Activated CD4-positive, alpha-beta T cell treated with anti-CD3 and anti-CD28 coated beads, Interleukin-2, amount 10 ng/mL, durations not matched to agents 24 days and 14 days (primary cell): ENCODE measurements at regions not wholly inside any gene's neighbourhood (a gene's known extent, or its start where the extent isn't known, plus 50 kb on each side); places are given as distances from the start of the nearest gene placed in this dataset.
"Not testable (repeated sequence)": the region's sequence is repeated elsewhere in the genome, so short reads cannot be mapped to it uniquely, and the experiment has no call there.

Source experiments
- DNase-seq: peaks from one replicate; pipeline ENCODE4 v3.0.0; 2022
- H3K27ac Mint-ChIP-seq: one replicate; pipeline ENCODE4 v1.8.0; 2022; ENCODE audit warnings: mild to moderate bottlenecking, mixed read lengths
- H3K27me3 Mint-ChIP-seq: one replicate; pipeline ENCODE4 v1.8.0; 2022; ENCODE audit warnings: mixed read lengths
- H3K36me3 Mint-ChIP-seq: one replicate; pipeline ENCODE4 v1.8.0; 2022; ENCODE audit warnings: low read depth, mild to moderate bottlenecking, mixed read lengths
- H3K4me1 Mint-ChIP-seq: one replicate; pipeline ENCODE4 v1.8.0; 2021; ENCODE audit warnings: mixed read lengths
- H3K4me3 Mint-ChIP-seq: one replicate; pipeline ENCODE4 v1.8.0; 2022; ENCODE audit warnings: mild to moderate bottlenecking, moderate library complexity, mixed read lengths
- H3K9me3 Mint-ChIP-seq: one replicate; pipeline ENCODE4 v1.8.0; 2021; ENCODE audit warnings: mixed read lengths
- intact Hi-C: fragments of 100-400 bp; cut with micrococcal nuclease; formaldehyde crosslinking; loops from one replicate; pipeline ENCODE4 v1.15.1; 2023

GRCh38 chr2:110320834-110321563 is 108.7 kb upstream of the MTLN start:
- intact Hi-C loops, H3K27me3 Mint-ChIP-seq, H3K9me3 Mint-ChIP-seq, DNase-seq, H3K4me1 Mint-ChIP-seq, H3K27ac Mint-ChIP-seq, H3K4me3 Mint-ChIP-seq, H3K36me3 Mint-ChIP-seq: not testable (repeated sequence)

DNA sequence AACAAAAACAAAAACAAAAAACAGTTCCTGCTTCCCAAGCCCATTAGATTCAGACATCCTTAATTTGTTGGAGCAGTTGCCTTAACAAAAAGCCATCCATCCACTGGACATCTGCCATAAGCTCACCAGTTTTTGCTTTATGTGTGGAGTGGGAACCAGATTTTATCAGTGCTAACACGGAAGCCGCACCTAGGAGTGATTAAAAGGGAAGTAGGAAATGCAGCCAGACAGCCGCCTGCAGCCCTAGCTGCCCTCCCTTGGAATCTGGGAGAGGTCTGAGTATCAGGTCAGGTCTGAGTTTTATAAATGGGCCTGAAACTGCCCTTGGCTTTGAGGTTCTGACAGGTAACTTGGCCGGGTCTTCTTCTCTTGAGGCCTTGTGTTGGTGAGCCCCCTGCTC is 106.6 kb upstream of the MTLN start:
- H3K27me3 Mint-ChIP-seq, DNase-seq, H3K9me3 Mint-ChIP-seq, intact Hi-C loops, H3K27ac Mint-ChIP-seq, H3K36me3 Mint-ChIP-seq, H3K4me3 Mint-ChIP-seq, H3K4me1 Mint-ChIP-seq: not testable (repeated sequence)

DNA sequence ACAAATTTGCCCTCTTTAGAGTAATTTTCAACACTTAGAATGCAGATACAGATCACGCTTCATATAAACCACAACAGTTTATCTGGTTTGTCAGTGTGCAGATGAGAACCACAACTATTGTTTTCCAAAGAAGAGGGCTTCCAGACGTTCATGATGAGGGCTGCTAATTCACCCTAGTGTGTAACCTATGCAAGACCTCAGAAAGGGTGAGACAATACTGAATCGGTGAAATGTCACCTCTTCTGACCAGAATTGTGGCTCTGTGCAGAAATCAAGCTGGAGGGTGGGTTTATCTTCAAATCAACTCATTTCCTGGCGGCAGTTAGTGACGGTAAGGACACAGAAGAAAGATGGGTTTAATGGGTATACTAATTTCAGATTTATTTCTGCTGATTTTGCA is 105.0 kb upstream of the MTLN start:
- H3K36me3 Mint-ChIP-seq, H3K27me3 Mint-ChIP-seq, H3K27ac Mint-ChIP-seq, H3K4me1 Mint-ChIP-seq, DNase-seq, intact Hi-C loops, H3K4me3 Mint-ChIP-seq, H3K9me3 Mint-ChIP-seq: not testable (repeated sequence)

DNA sequence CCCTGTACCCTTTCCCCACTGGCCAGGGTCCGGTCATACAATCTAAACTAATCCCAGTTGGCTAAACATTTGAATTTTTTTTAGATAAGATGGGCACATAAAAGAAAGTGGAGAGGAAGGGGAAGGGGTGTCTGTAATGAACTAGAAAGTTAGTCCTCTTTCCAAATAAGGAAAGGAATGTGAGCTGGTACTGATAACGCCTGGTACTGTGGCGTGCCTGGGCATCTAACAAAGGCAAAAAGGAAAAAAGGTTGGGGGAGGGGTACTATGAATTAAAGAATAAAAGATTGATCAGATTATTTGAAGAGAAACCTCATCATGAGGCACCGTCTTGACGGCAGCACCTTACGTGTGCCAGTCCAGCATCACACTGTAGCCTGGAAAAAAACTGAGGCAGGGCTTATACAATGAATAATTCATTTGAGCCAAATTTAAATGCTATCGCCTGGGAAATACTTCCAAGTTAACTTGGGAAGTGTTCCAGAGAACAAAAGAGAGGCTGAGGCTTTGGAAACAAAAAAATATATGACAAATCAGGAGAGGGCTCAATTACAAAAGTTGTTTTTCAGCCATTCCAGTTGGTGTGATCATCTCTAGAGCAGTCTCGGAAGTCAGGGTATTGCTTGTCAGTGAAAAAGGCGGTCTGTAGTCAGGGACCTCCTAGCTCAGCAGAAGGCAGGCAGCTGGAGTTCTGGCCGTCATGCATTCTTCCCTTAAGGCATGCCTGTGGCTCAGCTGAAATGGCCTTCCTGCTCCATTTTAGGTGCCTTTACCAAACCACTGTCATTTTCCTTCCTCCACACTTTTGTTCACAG is 103.9 kb upstream of the MTLN start:
- H3K9me3 Mint-ChIP-seq, H3K27me3 Mint-ChIP-seq, H3K36me3 Mint-ChIP-seq, DNase-seq, intact Hi-C loops, H3K4me1 Mint-ChIP-seq, H3K27ac Mint-ChIP-seq, H3K4me3 Mint-ChIP-seq: not testable (repeated sequence)

- H3K36me3 Mint-ChIP-seq, DNase-seq, H3K9me3 Mint-ChIP-seq, H3K27me3 Mint-ChIP-seq, H3K4me1 Mint-ChIP-seq, H3K4me3 Mint-ChIP-seq, H3K27ac Mint-ChIP-seq, intact Hi-C loops: not testable (repeated sequence)
These were observed 102.9 kb upstream of the MTLN start for GRCh38 chr2:110315054-110315820.

- H3K9me3 Mint-ChIP-seq, H3K4me3 Mint-ChIP-seq, H3K27me3 Mint-ChIP-seq, H3K27ac Mint-ChIP-seq, H3K4me1 Mint-ChIP-seq, intact Hi-C loops, DNase-seq, H3K36me3 Mint-ChIP-seq: not testable (repeated sequence)
These were observed 102.1 kb upstream of the MTLN start for GRCh38 chr2:110314472-110314871.

DNA sequence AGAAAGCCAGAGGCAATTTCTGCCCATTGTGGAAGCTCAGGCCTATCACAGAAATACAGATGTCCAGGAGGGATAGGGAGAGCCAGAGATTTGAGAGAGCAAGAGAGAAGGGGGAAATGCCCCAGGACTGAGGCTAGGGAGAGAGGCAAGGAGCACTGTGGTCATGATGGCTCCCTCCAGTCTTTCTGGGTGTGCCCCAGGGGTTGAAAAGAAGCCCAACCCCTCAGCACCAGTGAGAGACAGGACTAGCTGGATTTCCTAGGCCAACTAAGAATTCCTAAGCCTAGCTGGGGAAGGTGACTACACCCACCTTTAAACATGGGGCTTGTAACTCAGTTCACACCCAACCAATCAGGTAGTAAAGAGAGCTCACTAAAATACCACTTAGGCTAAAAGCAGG is 100.7 kb upstream of the MTLN start:
- H3K27ac Mint-ChIP-seq, H3K4me3 Mint-ChIP-seq, H3K36me3 Mint-ChIP-seq, H3K4me1 Mint-ChIP-seq, H3K27me3 Mint-ChIP-seq, H3K9me3 Mint-ChIP-seq, DNase-seq, intact Hi-C loops: not testable (repeated sequence)

- H3K9me3 Mint-ChIP-seq, H3K27me3 Mint-ChIP-seq, H3K36me3 Mint-ChIP-seq, DNase-seq, H3K27ac Mint-ChIP-seq, H3K4me1 Mint-ChIP-seq, H3K4me3 Mint-ChIP-seq, intact Hi-C loops: not testable (repeated sequence)
These were observed 99.5 kb upstream of the MTLN start for GRCh38 chr2:110311713-110312444.

GRCh38 chr2:110310988-110311475 is 98.7 kb upstream of the MTLN start:
- DNase-seq, H3K27me3 Mint-ChIP-seq, H3K4me3 Mint-ChIP-seq, H3K36me3 Mint-ChIP-seq, intact Hi-C loops, H3K4me1 Mint-ChIP-seq, H3K27ac Mint-ChIP-seq, H3K9me3 Mint-ChIP-seq: not testable (repeated sequence)

DNA sequence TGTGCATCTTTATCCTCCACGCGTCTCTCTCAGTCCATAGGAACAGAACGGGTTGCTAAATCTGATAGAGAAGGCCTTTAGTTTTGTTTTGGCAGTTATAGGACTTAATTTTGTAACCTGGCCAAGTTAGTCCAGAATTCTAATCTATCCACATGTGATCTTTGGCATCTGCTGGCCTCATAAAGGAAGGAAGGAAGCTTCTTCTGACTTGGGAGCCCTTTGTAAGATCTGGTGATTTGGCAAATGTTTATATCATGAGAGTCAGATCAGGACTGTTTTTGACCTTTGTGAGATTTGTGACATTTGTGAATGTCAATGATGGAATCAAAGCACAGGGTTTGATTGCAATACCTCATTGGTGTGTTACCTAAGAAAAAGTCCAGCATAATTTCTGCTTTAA is 96.4 kb upstream of the MTLN start:
- H3K36me3 Mint-ChIP-seq, H3K27me3 Mint-ChIP-seq, H3K4me1 Mint-ChIP-seq, intact Hi-C loops, H3K9me3 Mint-ChIP-seq, DNase-seq, H3K27ac Mint-ChIP-seq, H3K4me3 Mint-ChIP-seq: not testable (repeated sequence)

DNA sequence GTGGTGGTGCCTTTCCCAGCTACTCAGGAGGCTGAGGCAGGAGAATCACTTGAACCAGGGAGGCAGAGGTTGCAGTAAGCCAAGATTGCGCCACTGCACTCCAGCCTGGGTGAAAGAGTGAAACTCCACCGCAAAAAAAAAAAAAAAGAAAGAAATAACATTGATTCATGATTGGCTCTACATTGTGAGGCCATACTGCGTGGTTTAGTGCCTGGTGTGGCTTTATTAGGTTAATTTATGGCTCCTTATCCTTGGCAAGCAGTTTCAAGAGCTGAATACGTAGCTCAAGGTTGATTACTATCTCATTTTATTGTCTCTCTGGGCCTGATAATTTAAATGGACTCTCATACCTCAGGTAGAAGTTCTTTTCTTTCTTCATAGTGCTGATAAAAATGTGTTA is 80.5 kb upstream of the MTLN start:
- H3K9me3 Mint-ChIP-seq, intact Hi-C loops, H3K4me1 Mint-ChIP-seq, DNase-seq, H3K27me3 Mint-ChIP-seq, H3K36me3 Mint-ChIP-seq, H3K4me3 Mint-ChIP-seq, H3K27ac Mint-ChIP-seq: not testable (repeated sequence)

GRCh38 chr2:110291909-110292579 is 79.7 kb upstream of the MTLN start:
- H3K36me3 Mint-ChIP-seq = not testable (repeated sequence)

DNA sequence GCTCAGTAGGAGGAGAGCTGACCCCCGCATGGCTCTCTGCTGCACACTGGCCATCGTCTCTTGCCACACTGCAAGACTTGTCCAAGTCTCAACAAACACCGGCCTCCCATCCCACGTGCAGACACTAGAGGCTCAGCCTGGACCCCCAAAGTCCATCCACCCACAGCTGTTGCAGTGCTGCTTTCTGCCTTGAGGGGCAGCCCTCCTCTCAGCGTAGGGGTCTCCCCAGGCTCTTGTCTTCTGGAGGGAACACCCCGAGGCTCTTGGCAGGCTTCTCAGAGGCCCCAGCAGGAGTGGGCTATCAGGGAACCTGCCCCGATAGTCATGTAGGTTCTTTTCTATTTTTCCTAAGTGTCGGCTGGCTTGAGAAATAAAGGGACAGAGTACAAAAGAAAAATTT is 75.5 kb upstream of the MTLN start:
- intact Hi-C loops, H3K36me3 Mint-ChIP-seq, DNase-seq, H3K27me3 Mint-ChIP-seq, H3K27ac Mint-ChIP-seq, H3K4me1 Mint-ChIP-seq, H3K4me3 Mint-ChIP-seq, H3K9me3 Mint-ChIP-seq: not testable (repeated sequence)

More at GRCh38 chr2:110291909-110292579, 79.7 kb upstream of the MTLN start:
- H3K27me3 Mint-ChIP-seq, H3K4me3 Mint-ChIP-seq, H3K27ac Mint-ChIP-seq, DNase-seq, H3K4me1 Mint-ChIP-seq, intact Hi-C loops, H3K9me3 Mint-ChIP-seq: not testable (repeated sequence)
